Upper lobe of left lung (tissue), 6 donors: ENCODE measurements at regions not wholly inside any gene's neighbourhood (a gene's known extent, or its start where the extent isn't known, plus 50 kb on each side); places are given as distances from the start of the nearest gene placed in this dataset.

Experiments used
- ATAC-seq, 2 donors: fragments of 200-7000 bp; cut with Tn5 transposase; one replicate each; pipeline ENCODE4 v1.9.1; 2022; ENCODE audit warnings: mild to moderate bottlenecking in 2 of 2, moderate library complexity in 2 of 2; ENCODE audit not compliant: low FRiP score in 2 of 2
- DNase-seq, 2 donors: peaks; one replicate each; pipeline ENCODE4 v3.0.0-alpha.2; 2019 to 2020
- H3K27ac ChIP-seq, 4 donors: fragments of 200-600 bp; sonication (generic); one replicate each; pipeline ENCODE4 v1.5.1; 2016 to 2019
- H3K27me3 ChIP-seq, 4 donors: fragments of 200-600 bp; sonication (generic); one replicate each; pipeline ENCODE4 v1.5.1; 2017 to 2019
- H3K36me3 ChIP-seq, 4 donors: fragments of 200-600 bp; sonication (generic); one replicate each; pipeline ENCODE4 v1.5.1; 2016 to 2019
- H3K4me1 ChIP-seq, 4 donors: fragments of 200-600 bp; sonication (generic); one replicate each; pipeline ENCODE4 v1.5.1; 2018 to 2019
- H3K4me3 ChIP-seq, 4 donors: fragments of 200-600 bp; sonication (generic); one replicate each; pipeline ENCODE4 v1.5.1; 2017 to 2019; ENCODE audit warnings: mild to moderate bottlenecking in 2 of 4, moderate library complexity in 1 of 4
- H3K9me3 ChIP-seq, 4 donors: fragments of 200-600 bp; sonication (generic); one replicate each; pipeline ENCODE4 v1.5.1; 2018 to 2019
- EP300 ChIP-seq, 4 donors: sonication (generic); formaldehyde crosslinking; IDR thresholded peaks; one replicate each; pipeline ENCODE4 v1.5.1; 2017; ENCODE audit warnings: antibody characterized with exemption in 4 of 4, control low read depth in 2 of 4
- POLR2A ChIP-seq, 4 donors: fragments of 450-650 bp; IDR thresholded peaks; one replicate each; pipeline ENCODE4 v1.5.1; 2016 to 2017; ENCODE audit warnings: antibody characterized with exemption in 4 of 4, mild to moderate bottlenecking in 2 of 4
- POLR2AphosphoS5 ChIP-seq, 2 donors: sonication (generic); formaldehyde crosslinking; IDR thresholded peaks; one replicate each; pipeline ENCODE4 v1.5.1; 2017; ENCODE audit warnings: antibody characterized with exemption in 2 of 2
- WGBS, 2 donors: methylation state at CpG; one replicate each; pipeline ENCODE4 v1.1.5; 2017 to 2018; 5-methylcytosine and 5-hydroxymethylcytosine counted together
- TF ChIP-seq, protein P1 (sequence below), 6 experiments: fragments of 450-650 bp in 4 of 6; fragments of 200-600 bp in 2 of 6; sonication (generic) in 2 of 6; IDR thresholded peaks; one replicate each; pipeline ENCODE4 v1.5.1; 2016 to 2019; ENCODE audit warnings: antibody characterized with exemption in 6 of 6
- donor health status: DM: no; HTN: no; CAD: no; lungs with moderate emphysema.
- donor health status: DM: no; HTN: yes; CAD: no; lungs with severe emphysema.

DNA sequence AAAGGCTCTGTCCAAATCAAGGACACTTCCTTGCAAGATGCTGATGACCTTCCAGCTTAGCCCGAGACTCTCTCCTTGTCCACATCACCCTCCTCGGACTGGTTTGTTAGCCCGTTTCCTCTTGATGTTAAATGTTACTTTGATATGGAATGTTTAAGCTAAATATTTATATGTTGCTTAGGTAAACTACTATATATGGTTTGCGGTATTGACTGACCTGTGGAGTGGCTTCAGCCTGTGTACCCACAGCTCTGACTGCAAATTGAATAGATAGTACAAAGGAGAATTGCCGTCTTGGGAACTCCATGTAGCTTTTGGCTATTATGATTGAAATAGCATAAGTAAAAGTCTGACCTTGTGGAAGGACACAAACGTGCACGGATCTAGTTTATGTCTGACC lies 422.0 kb downstream of the YTHDC2 start:
- no peaks in the 10 kb centered on the region for H3K27me3 ChIP-seq
- H3K4me1 ChIP-seq: no peaks in the 10 kb centered on the region
- DNase-seq: no peak
- 81 to 84% methylated on average over 7 of the region's 7 CpGs for WGBS, 2 donors
- no peaks in the 10 kb centered on the region for H3K9me3 ChIP-seq
- H3K4me3 ChIP-seq: no peak overlapping the region
- no peak for TF ChIP-seq EP300 (IDR thresholded peaks at IDR 0.05)
- no peak for TF ChIP-seq POLR2AphosphoS5 (IDR thresholded peaks at IDR 0.05)
- TF ChIP-seq, protein P1, sequence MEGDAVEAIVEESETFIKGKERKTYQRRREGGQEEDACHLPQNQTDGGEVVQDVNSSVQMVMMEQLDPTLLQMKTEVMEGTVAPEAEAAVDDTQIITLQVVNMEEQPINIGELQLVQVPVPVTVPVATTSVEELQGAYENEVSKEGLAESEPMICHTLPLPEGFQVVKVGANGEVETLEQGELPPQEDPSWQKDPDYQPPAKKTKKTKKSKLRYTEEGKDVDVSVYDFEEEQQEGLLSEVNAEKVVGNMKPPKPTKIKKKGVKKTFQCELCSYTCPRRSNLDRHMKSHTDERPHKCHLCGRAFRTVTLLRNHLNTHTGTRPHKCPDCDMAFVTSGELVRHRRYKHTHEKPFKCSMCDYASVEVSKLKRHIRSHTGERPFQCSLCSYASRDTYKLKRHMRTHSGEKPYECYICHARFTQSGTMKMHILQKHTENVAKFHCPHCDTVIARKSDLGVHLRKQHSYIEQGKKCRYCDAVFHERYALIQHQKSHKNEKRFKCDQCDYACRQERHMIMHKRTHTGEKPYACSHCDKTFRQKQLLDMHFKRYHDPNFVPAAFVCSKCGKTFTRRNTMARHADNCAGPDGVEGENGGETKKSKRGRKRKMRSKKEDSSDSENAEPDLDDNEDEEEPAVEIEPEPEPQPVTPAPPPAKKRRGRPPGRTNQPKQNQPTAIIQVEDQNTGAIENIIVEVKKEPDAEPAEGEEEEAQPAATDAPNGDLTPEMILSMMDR (IDR thresholded peaks at IDR 0.05): no peak
- no peak overlapping the region for H3K27ac ChIP-seq
- H3K36me3 ChIP-seq: no peaks in the 10 kb centered on the region
- no peak for ATAC-seq

DNA sequence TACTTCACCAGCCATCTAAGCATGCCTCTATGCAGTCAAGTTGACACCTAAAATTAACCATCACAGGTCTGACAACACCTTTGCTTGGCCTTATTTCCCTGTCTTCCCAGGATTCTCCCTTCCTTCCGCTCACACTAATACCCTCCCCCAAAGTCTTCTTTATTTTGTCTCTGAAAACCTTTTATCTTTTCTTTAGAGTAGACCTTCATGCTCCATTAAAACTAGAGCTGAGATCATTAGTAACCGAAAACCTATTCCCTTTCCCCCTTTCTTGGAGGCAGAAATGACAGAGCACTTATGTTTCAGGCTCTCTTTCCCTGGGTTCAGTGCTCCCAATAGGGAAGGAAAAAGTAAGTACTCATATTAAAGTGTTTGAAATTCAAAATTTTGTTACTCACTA lies 423.8 kb downstream of the YTHDC2 start:
- no peaks in the 10 kb centered on the region for H3K4me1 ChIP-seq
- no peak overlapping the region for H3K27ac ChIP-seq
- WGBS, 2 donors: 93 to 94% methylated on average over 2 of the region's 2 CpGs
- no peaks in the 10 kb centered on the region for H3K9me3 ChIP-seq
- DNase-seq: no peak
- H3K36me3 ChIP-seq: no peaks in the 10 kb centered on the region
- TF ChIP-seq EP300 (IDR thresholded peaks at IDR 0.05): no peak
- no peak for TF ChIP-seq POLR2A (IDR thresholded peaks at IDR 0.05)
- TF ChIP-seq, protein P1 (IDR thresholded peaks at IDR 0.05): no peak
- TF ChIP-seq POLR2AphosphoS5 (IDR thresholded peaks at IDR 0.05): no peak
- H3K4me3 ChIP-seq: no peak overlapping the region
- no peak for ATAC-seq
- H3K27me3 ChIP-seq: no peaks in the 10 kb centered on the region

DNA sequence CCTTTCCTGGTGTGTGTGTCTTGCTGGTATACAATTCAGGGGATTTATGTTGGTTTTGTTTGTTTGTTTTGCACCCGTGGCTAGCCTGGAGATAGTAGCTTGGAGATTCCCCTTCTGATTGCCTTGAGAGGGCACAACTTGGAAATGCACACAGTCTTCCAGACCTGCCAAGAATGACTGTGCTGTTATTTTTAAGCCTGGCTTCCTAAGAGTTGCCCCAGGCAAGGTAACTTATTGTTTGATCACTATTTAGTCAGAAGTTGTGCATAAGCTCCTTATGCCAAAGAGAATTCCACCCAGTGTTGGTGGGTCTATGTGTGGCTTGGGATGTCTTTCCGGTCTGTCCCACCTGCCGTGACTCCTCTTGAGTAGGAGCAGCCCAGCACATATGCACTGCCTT lies 421.9 kb upstream of the KCNN2 start:
- DNase-seq: no peak
- no peaks in the 10 kb centered on the region for H3K9me3 ChIP-seq
- H3K4me1 ChIP-seq: no peaks in the 10 kb centered on the region
- H3K27ac ChIP-seq: no peak overlapping the region
- no peaks in the 10 kb centered on the region for H3K36me3 ChIP-seq
- ATAC-seq: no peak
- H3K4me3 ChIP-seq: no peak overlapping the region
- no peak for TF ChIP-seq POLR2A (IDR thresholded peaks at IDR 0.05)
- TF ChIP-seq POLR2AphosphoS5 (IDR thresholded peaks at IDR 0.05): no peak
- no peak for TF ChIP-seq EP300 (IDR thresholded peaks at IDR 0.05)
- TF ChIP-seq, protein P1 (IDR thresholded peaks at IDR 0.05): no peak
- H3K27me3 ChIP-seq: no peaks in the 10 kb centered on the region
- WGBS, 2 donors: 62 to 71% methylated on average over 3 of the region's 3 CpGs

DNA sequence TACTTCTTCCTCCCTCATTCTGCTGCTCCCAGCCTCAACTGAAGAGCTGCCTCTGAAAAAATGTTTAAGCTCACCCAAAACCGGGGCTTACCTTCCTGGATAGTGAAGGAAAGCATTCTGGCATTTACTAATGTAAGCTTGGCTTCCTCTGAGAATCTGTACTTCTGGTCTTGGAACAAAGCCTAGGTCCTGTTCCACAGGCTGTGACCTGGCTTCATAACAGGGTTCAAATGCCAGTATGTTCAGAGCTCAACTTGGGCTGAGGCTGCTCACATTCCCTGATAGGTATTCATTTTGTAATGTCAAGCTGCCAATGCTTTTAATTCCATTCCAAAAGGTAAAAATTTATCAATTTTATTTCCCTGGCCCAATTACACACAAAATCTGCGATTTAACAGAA lies 411.7 kb upstream of the KCNN2 start:
- no peaks in the 10 kb centered on the region for H3K36me3 ChIP-seq
- H3K4me1 ChIP-seq: no peaks in the 10 kb centered on the region
- no peaks in the 10 kb centered on the region for H3K9me3 ChIP-seq
- H3K27ac ChIP-seq: no peak overlapping the region
- no peak for TF ChIP-seq EP300 (IDR thresholded peaks at IDR 0.05)
- TF ChIP-seq POLR2AphosphoS5 (IDR thresholded peaks at IDR 0.05): no peak
- TF ChIP-seq POLR2A (IDR thresholded peaks at IDR 0.05): no peak
- TF ChIP-seq, protein P1 (IDR thresholded peaks at IDR 0.05): no peak
- ATAC-seq: no peak
- DNase-seq: no peak
- no peaks in the 10 kb centered on the region for H3K27me3 ChIP-seq
- WGBS, 2 donors: 54 to 95% methylated on average over 1 to 2 of the region's 2 CpGs
- H3K4me3 ChIP-seq: no peak overlapping the region

DNA sequence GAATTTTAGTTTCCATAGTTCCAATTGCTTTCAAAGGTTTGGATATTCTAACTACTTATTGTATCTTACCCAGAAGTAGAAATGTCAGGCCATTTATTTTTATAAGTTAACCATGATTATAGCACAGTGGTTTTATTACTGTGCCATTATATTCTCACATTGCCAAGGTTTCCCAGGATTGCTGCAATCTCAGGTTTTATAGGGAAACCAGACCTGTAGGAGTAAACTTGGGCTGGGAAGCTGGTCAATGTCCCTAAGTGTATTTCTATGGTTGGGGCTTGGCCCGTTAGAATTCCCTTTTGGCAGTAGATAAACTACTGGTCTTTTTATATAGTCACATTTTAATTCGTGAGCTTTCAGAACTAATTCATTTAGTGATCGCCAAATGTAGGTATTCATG lies 396.6 kb upstream of the KCNN2 start:
- H3K4me1 ChIP-seq: no peaks in the 10 kb centered on the region
- H3K27ac ChIP-seq: no peak overlapping the region
- no peak overlapping the region for H3K4me3 ChIP-seq
- ATAC-seq (no peak), DNase-seq (no peak)
- H3K27me3 ChIP-seq: no peaks in the 10 kb centered on the region
- no peaks in the 10 kb centered on the region for H3K9me3 ChIP-seq
- 79 to 88% methylated on average over 3 of the region's 3 CpGs for WGBS, 2 donors
- no peaks in the 10 kb centered on the region for H3K36me3 ChIP-seq
- TF ChIP-seq, protein P1 (IDR thresholded peaks at IDR 0.05): no peak
- TF ChIP-seq EP300 (IDR thresholded peaks at IDR 0.05): no peak
- TF ChIP-seq POLR2A (IDR thresholded peaks at IDR 0.05): no peak
- TF ChIP-seq POLR2AphosphoS5 (IDR thresholded peaks at IDR 0.05): no peak
